ENCODE measurements at regions not wholly inside any gene's neighbourhood (a gene's known extent, or its start where the extent isn't known, plus 50 kb on each side); places are given as distances from the start of the nearest gene placed in this dataset.
"Not testable (repeated sequence)": the region's sequence is repeated elsewhere in the genome, so short reads cannot be mapped to it uniquely, and the experiment has no call there.

GRCh38 chr2:117019357-117019756 is 795.1 kb upstream of the DDX18 start:
- Histone ChIP-seq H3K4me1 (ENCODE audit: insufficient read depth, low read length) (no peaks in the 10 kb centered on the region), H3K4me2 (ENCODE audit: insufficient read depth, low read length) (no peak overlapping the region), H4K20me1 (ENCODE audit: insufficient read depth, low read length) (no peaks in the 10 kb centered on the region), H3K27ac (ENCODE audit: low read length) (no peak overlapping the region), H2AFZ (ENCODE audit: low read depth, low read length) (no peak overlapping the region), H3K36me3 (ENCODE audit: insufficient read depth, low read length) (no peaks in the 10 kb centered on the region), H3K79me2 (ENCODE audit: insufficient read depth, low read length) (no peaks in the 10 kb centered on the region), H3K27me3 (ENCODE audit: insufficient read depth, low read length, poor library complexity) (no peaks in the 10 kb centered on the region), H3K4me3 (ENCODE audit: low read depth in 1 of 2, low read length in 2 of 2) (no peak overlapping the region), H3K9ac (ENCODE audit: low read depth, low read length) (no peak overlapping the region), H3K9me3 (ENCODE audit: insufficient read depth, low read length, severe bottlenecking) (no peaks in the 10 kb centered on the region)
- TF ChIP-seq EZH2 (IDR thresholded peaks at IDR 0.05; ENCODE audit: borderline replicate concordance, low read depth, low read length, severe bottlenecking): no peak
- TF ChIP-seq, protein P1, sequence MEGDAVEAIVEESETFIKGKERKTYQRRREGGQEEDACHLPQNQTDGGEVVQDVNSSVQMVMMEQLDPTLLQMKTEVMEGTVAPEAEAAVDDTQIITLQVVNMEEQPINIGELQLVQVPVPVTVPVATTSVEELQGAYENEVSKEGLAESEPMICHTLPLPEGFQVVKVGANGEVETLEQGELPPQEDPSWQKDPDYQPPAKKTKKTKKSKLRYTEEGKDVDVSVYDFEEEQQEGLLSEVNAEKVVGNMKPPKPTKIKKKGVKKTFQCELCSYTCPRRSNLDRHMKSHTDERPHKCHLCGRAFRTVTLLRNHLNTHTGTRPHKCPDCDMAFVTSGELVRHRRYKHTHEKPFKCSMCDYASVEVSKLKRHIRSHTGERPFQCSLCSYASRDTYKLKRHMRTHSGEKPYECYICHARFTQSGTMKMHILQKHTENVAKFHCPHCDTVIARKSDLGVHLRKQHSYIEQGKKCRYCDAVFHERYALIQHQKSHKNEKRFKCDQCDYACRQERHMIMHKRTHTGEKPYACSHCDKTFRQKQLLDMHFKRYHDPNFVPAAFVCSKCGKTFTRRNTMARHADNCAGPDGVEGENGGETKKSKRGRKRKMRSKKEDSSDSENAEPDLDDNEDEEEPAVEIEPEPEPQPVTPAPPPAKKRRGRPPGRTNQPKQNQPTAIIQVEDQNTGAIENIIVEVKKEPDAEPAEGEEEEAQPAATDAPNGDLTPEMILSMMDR (IDR thresholded peaks at IDR 0.05; ENCODE audit: borderline replicate concordance, extremely low read depth, low read length, poor library complexity, severe bottlenecking): no peak
- ATAC-seq (ENCODE audit: insufficient read depth, low read depth): no peak
- no peak for DNase-seq

- no peaks in the 10 kb centered on the region for H3K4me1 ChIP-seq (ENCODE audit: insufficient read depth, low read length)
- H3K27ac ChIP-seq (ENCODE audit: low read length): no peak overlapping the region
- no peak overlapping the region for H3K9ac ChIP-seq (ENCODE audit: low read depth, low read length)
- DNase-seq (no peak), ATAC-seq (ENCODE audit: insufficient read depth, low read depth) (no peak)
- H2AFZ ChIP-seq (ENCODE audit: low read depth, low read length): no peak overlapping the region
- H3K79me2 ChIP-seq (ENCODE audit: insufficient read depth, low read length): no peaks in the 10 kb centered on the region
- no peaks in the 10 kb centered on the region for H3K36me3 ChIP-seq (ENCODE audit: insufficient read depth, low read length)
- no peaks in the 10 kb centered on the region for H3K9me3 ChIP-seq (ENCODE audit: insufficient read depth, low read length, severe bottlenecking)
- H3K4me2 ChIP-seq (ENCODE audit: insufficient read depth, low read length): no peak overlapping the region
- H3K27me3 ChIP-seq (ENCODE audit: insufficient read depth, low read length, poor library complexity): no peaks in the 10 kb centered on the region
- TF ChIP-seq EZH2 (IDR thresholded peaks at IDR 0.05; ENCODE audit: borderline replicate concordance, low read depth, low read length, severe bottlenecking): no peak
- TF ChIP-seq, protein P1 (IDR thresholded peaks at IDR 0.05; ENCODE audit: borderline replicate concordance, extremely low read depth, low read length, poor library complexity, severe bottlenecking): no peak
- H4K20me1 ChIP-seq (ENCODE audit: insufficient read depth, low read length): no peaks in the 10 kb centered on the region
- H3K4me3 ChIP-seq (ENCODE audit: low read depth in 1 of 2, low read length in 2 of 2): no peak overlapping the region
Observed at GRCh38 chr2:117027646-117028045, 786.8 kb upstream of the DDX18 start.

DNA sequence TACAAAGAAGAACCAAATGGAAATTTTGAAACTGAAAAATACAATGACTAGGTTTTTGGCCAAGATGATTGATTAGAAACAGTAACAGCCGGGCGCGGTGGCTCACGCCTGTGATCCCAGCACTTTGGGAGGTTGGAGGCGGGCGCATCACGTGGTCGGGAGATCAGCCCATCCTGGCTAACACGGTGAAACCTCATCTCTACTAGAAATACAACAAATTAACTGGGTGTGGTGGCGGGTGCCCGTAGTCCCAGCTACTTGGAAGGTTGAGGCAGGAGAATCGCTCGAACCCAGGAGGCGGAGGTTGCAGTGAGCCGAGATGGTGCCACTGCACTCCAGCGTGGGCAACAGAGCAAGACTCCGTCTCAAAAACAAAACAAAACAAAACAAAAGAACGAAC is 785.8 kb upstream of the DDX18 start:
- H3K4me3 ChIP-seq (ENCODE audit: low read depth in 1 of 2, low read length in 2 of 2); H3K36me3 ChIP-seq (ENCODE audit: insufficient read depth, low read length); H3K4me1 ChIP-seq (ENCODE audit: insufficient read depth, low read length); H3K79me2 ChIP-seq (ENCODE audit: insufficient read depth, low read length); H2AFZ ChIP-seq (ENCODE audit: low read depth, low read length); H3K9ac ChIP-seq (ENCODE audit: low read depth, low read length); H3K27me3 ChIP-seq (ENCODE audit: insufficient read depth, low read length, poor library complexity); H3K27ac ChIP-seq (ENCODE audit: low read length); H4K20me1 ChIP-seq (ENCODE audit: insufficient read depth, low read length); H3K9me3 ChIP-seq (ENCODE audit: insufficient read depth, low read length, severe bottlenecking); DNase-seq; H3K4me2 ChIP-seq (ENCODE audit: insufficient read depth, low read length); ATAC-seq (ENCODE audit: insufficient read depth, low read depth): not testable (repeated sequence)

DNA sequence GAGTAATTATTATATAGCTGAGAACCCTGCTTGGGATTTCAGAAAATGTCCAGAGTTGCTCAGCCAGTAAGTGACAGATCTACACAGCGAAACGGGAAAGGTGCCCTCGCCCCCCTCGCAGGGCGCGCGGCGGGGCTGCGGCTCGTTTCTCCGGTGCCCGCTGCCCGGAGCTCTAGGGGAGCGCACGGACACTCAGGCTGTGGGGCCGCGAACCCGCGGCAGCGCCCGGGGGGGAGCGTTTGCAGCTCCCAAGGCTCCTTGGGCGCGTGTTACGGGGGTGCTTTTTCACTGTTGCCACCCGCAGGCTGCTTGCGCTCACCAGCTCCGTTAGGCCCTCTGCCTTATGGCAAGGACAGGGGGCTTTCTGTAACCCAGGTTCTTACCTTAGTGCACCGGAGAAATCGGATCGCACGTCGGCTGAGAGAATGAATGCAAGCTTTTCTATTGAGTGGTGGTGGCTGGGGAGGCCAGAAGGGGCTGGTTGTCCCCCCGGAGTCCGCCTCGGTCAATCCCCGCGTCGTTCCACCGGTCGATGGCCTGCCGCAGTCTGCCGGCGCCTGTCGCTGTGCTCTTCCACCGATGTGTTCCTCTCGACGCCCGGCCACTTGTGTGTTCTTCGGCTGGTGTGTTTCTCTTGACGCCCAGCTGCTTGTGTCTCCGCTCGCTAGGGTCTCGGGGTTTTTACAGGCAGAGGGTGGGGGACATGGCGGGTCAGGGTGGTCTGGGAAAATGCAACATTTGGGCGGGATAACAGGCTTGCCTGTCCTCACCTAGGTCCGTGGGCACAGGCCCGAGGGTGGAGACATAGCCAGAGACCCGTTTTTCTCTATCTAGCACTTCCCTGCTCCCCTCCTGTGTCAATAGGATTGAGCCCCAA is 758.8 kb upstream of the DDX18 start:
- no peak for TF ChIP-seq EZH2 (IDR thresholded peaks at IDR 0.05; ENCODE audit: borderline replicate concordance, low read depth, low read length, severe bottlenecking)
- TF ChIP-seq, protein P1 (IDR thresholded peaks at IDR 0.05; ENCODE audit: borderline replicate concordance, extremely low read depth, low read length, poor library complexity, severe bottlenecking): no peak
- no peak for ATAC-seq (ENCODE audit: insufficient read depth, low read depth)
- no peak overlapping the region for H2AFZ ChIP-seq (ENCODE audit: low read depth, low read length)
- H3K9me3 ChIP-seq (ENCODE audit: insufficient read depth, low read length, severe bottlenecking): no peaks in the 10 kb centered on the region
- no peak overlapping the region for H3K27ac ChIP-seq (ENCODE audit: low read length)
- H3K79me2 ChIP-seq (ENCODE audit: insufficient read depth, low read length): no peaks in the 10 kb centered on the region
- H3K9ac ChIP-seq (ENCODE audit: low read depth, low read length): no peak overlapping the region
- H3K4me3 ChIP-seq (ENCODE audit: low read depth in 1 of 2, low read length in 2 of 2): no peak overlapping the region
- no peaks in the 10 kb centered on the region for H3K27me3 ChIP-seq (ENCODE audit: insufficient read depth, low read length, poor library complexity)
- no peaks in the 10 kb centered on the region for H3K4me1 ChIP-seq (ENCODE audit: insufficient read depth, low read length)
- H3K36me3 ChIP-seq (ENCODE audit: insufficient read depth, low read length): no peaks in the 10 kb centered on the region
- no peak for DNase-seq
- H4K20me1 ChIP-seq (ENCODE audit: insufficient read depth, low read length): no peaks in the 10 kb centered on the region
- H3K4me2 ChIP-seq (ENCODE audit: insufficient read depth, low read length): no peak overlapping the region

All from DND-41 (cell line).